ENCODE measurements at regions not wholly inside any gene's neighbourhood (a gene's known extent, or its start where the extent isn't known, plus 50 kb on each side); places are given as distances from the start of the nearest gene placed in this dataset.

- TF ChIP-seq POLR2AphosphoS5 (IDR thresholded peaks at IDR 0.05; ENCODE audit: low read depth) (no peak), CTCF (conservative IDR thresholded peaks at IDR 0.05; ENCODE audit: low read depth in 2 of 2) (no peak), EZH2phosphoT487 (IDR thresholded peaks at IDR 0.05; ENCODE audit: unreplicated experiment) (no peak), STAT1 (IDR thresholded peaks at IDR 0.05; ENCODE audit: unreplicated experiment) (no peak), EZH2 (IDR thresholded peaks at IDR 0.05; ENCODE audit: low read depth, unreplicated experiment) (no peak), CREB1 (CRISPR knock-in tag; IDR thresholded peaks at IDR 0.05; ENCODE audit: low read depth) (no peak), REST (IDR thresholded peaks at IDR 0.05; ENCODE audit: unreplicated experiment) (no peak), ZNF331 (CRISPR knock-in tag; IDR thresholded peaks at IDR 0.05; ENCODE audit: low read depth) (no peak), ZNF114 (CRISPR knock-in tag; IDR thresholded peaks at IDR 0.05) (no peak), NANOG (IDR thresholded peaks at IDR 0.05; ENCODE audit: borderline replicate concordance) (no peak), JUNB (IDR thresholded peaks at IDR 0.05; ENCODE audit: unreplicated experiment) (no peak)
- TF ChIP-seq, protein P1, sequence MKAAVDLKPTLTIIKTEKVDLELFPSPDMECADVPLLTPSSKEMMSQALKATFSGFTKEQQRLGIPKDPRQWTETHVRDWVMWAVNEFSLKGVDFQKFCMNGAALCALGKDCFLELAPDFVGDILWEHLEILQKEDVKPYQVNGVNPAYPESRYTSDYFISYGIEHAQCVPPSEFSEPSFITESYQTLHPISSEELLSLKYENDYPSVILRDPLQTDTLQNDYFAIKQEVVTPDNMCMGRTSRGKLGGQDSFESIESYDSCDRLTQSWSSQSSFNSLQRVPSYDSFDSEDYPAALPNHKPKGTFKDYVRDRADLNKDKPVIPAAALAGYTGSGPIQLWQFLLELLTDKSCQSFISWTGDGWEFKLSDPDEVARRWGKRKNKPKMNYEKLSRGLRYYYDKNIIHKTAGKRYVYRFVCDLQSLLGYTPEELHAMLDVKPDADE (IDR thresholded peaks at IDR 0.05), result no peak
Observed at GRCh38 chr21:16983420-16983819, 529.4 kb upstream of the CXADR start.

All from GM23338 (cell line).